Body of pancreas (tissue), 4 donors: ENCODE measurements at regions not wholly inside any gene's neighbourhood (a gene's known extent, or its start where the extent isn't known, plus 50 kb on each side); places are given as distances from the start of the nearest gene placed in this dataset.

Experiments used
- ATAC-seq: fragments of 150-250 bp; one replicate; pipeline ENCODE4 v1.9.1; 2016
- DNase-seq, 4 donors: peaks; one replicate each; pipeline ENCODE4 v3.0.0-alpha.2; 2019
- H3K27ac ChIP-seq, 4 donors: fragments of 200-600 bp; sonication (generic); 1 replicate in 3 of 4; 2 replicates in 1 of 4; pipeline versions ENCODE4 v1.5.1 to v1.6.1; 2016 to 2019; ENCODE audit warnings: mild to moderate bottlenecking in 1 of 4, mixed read lengths in 1 of 4, moderate library complexity in 1 of 4
- H3K27me3 ChIP-seq, 2 donors: fragments of 200-600 bp; sonication (generic); one replicate each; pipeline ENCODE4 v1.6.0; 2016; ENCODE audit warnings: mild to moderate bottlenecking in 1 of 2
- H3K36me3 ChIP-seq, 2 donors: fragments of 200-600 bp; sonication (generic); replicated peaks in 1 of 2; 2 replicates each; pipeline ENCODE4 v1.5.1; 2016; ENCODE audit warnings: low read depth in 2 of 2; ENCODE audit not compliant: insufficient read depth in 1 of 2
- H3K4me1 ChIP-seq: fragments of 200-600 bp; sonication (generic); one replicate; pipeline ENCODE4 v1.6.0; 2016
- H3K4me3 ChIP-seq, 2 donors: fragments of 200-600 bp; sonication (generic); 1 replicate in 1 of 2; 2 replicates in 1 of 2; pipeline ENCODE4 v1.5.1; 2016 to 2019
- H3K9me3 ChIP-seq, 3 donors: fragments of 200-600 bp; sonication (generic); 1 replicate in 2 of 3; 2 replicates in 1 of 3; pipeline ENCODE4 v1.5.1; 2016
- POLR2A ChIP-seq, 3 donors: fragments of 450-650 bp; IDR thresholded peaks; one replicate each; pipeline ENCODE4 v1.6.1; 2016; ENCODE audit warnings: antibody characterized with exemption in 3 of 3, mild to moderate bottlenecking in 2 of 3
- WGBS, 2 donors: methylation state at CpG; one replicate each; pipeline ENCODE4 v1.1.5; 2017; 5-methylcytosine and 5-hydroxymethylcytosine counted together
- intact Hi-C: fragments of 100-400 bp; cut with DNase I; formaldehyde crosslinking; loops from one replicate; pipeline ENCODE4 v1.15.1; 2023
- TF ChIP-seq, protein P1 (sequence below), 7 experiments: fragments of 450-650 bp in 4 of 7; fragments of 200-600 bp in 3 of 7; sonication (generic) in 3 of 7; IDR thresholded peaks; one replicate each; pipeline ENCODE4 v1.5.1; 2016 to 2019; ENCODE audit warnings: antibody characterized with exemption in 7 of 7

DNA sequence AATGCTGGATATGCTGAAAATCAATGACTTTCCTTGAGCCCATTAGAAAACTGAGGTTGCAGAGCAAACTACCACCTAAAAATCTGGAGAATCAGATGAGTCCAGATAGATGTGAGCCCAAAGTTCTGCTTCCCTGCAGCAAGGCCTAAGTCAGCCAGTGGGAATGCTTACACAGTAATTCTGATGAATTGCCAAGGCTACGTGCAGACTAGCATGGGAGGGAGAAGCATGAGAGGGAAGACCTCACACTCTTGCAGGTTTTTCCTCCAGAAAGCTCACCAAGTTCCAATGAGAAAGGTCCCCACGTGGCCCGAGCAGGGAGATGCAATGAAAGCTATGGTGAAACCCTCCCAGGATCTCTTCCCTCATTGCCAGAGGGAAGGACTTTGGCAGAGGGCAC lies 104.8 kb upstream of the SIRPA start:
- H3K4me3 ChIP-seq: no peak overlapping the region
- no peak overlapping the region for H3K27ac ChIP-seq
- H3K27me3 ChIP-seq: no peaks in the 10 kb centered on the region
- ATAC-seq: no peak
- H3K9me3 ChIP-seq: no peaks in the 10 kb centered on the region
- WGBS, 2 donors: 19 to 43% methylated on average over 3 of the region's 3 CpGs
- intact Hi-C loops: no loop called here
- TF ChIP-seq, protein P1, sequence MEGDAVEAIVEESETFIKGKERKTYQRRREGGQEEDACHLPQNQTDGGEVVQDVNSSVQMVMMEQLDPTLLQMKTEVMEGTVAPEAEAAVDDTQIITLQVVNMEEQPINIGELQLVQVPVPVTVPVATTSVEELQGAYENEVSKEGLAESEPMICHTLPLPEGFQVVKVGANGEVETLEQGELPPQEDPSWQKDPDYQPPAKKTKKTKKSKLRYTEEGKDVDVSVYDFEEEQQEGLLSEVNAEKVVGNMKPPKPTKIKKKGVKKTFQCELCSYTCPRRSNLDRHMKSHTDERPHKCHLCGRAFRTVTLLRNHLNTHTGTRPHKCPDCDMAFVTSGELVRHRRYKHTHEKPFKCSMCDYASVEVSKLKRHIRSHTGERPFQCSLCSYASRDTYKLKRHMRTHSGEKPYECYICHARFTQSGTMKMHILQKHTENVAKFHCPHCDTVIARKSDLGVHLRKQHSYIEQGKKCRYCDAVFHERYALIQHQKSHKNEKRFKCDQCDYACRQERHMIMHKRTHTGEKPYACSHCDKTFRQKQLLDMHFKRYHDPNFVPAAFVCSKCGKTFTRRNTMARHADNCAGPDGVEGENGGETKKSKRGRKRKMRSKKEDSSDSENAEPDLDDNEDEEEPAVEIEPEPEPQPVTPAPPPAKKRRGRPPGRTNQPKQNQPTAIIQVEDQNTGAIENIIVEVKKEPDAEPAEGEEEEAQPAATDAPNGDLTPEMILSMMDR (IDR thresholded peaks at IDR 0.05): no peak
- TF ChIP-seq POLR2A (IDR thresholded peaks at IDR 0.05): no peak
- H3K4me1 ChIP-seq: no peaks in the 10 kb centered on the region
- no peaks in the 10 kb centered on the region for H3K36me3 ChIP-seq
- DNase-seq: no peak

DNA sequence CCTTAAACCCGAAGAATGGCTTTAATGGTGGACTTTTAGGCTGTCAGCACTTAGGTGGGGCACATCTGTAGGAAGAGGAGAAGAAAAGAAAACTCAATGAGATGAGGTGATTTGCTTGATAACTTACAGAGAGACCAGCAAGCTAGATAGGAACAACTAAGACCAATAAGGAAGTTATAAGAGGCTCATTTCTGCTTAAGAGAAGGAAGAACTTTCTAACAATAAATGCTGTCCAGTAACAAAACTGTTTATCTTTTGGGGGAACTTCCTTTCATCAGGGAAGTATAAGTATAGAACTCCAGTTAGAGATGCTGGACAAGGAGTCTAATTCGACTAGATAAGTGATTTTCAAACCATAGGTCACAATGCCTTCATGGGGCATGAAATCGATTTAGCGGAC lies 107.2 kb upstream of the SIRPA start:
- H3K27ac ChIP-seq: no peak overlapping the region
- DNase-seq (no peak), ATAC-seq (no peak)
- no peaks in the 10 kb centered on the region for H3K4me1 ChIP-seq
- intact Hi-C loops: no loop called here
- WGBS, 2 donors: 47 to 49% methylated on average over 4 of the region's 4 CpGs
- no peaks in the 10 kb centered on the region for H3K9me3 ChIP-seq
- TF ChIP-seq, protein P1 (IDR thresholded peaks at IDR 0.05): no peak
- TF ChIP-seq POLR2A (IDR thresholded peaks at IDR 0.05): no peak
- H3K4me3 ChIP-seq: no peak overlapping the region
- no peaks in the 10 kb centered on the region for H3K27me3 ChIP-seq
- H3K36me3 ChIP-seq: no peaks in the 10 kb centered on the region

DNA sequence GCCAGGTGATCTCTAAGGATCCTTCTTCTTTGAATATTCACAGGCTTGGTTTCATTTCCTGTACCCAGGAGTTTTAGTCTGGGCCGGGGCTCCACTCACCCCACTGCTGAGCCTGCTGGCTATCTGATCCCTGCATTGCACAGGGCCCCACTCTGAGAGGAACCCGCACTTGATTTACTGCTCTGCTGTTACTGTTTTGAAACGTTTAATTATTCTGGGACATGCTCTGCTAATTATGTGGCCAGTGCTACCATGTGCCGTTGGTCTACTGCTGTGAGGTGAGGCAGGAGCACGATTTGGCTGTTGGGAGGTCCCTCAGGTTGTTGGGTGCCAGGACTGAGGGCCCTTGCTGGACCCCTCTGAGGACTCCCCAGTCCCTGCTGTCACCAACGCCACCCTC lies 108.7 kb upstream of the SIRPA start:
- ATAC-seq: no peak
- intact Hi-C loops: no loop called here
- H3K36me3 ChIP-seq: no peaks in the 10 kb centered on the region
- H3K27me3 ChIP-seq: no peaks in the 10 kb centered on the region
- 25 to 40% methylated on average over 5 to 6 of the region's 6 CpGs for WGBS, 2 donors
- no peak overlapping the region for H3K27ac ChIP-seq
- H3K9me3 ChIP-seq: no peaks in the 10 kb centered on the region
- H3K4me3 ChIP-seq: no peak overlapping the region
- TF ChIP-seq POLR2A (IDR thresholded peaks at IDR 0.05): no peak
- TF ChIP-seq, protein P1 (IDR thresholded peaks at IDR 0.05): no peak
- no peak for DNase-seq
- no peaks in the 10 kb centered on the region for H3K4me1 ChIP-seq

DNA sequence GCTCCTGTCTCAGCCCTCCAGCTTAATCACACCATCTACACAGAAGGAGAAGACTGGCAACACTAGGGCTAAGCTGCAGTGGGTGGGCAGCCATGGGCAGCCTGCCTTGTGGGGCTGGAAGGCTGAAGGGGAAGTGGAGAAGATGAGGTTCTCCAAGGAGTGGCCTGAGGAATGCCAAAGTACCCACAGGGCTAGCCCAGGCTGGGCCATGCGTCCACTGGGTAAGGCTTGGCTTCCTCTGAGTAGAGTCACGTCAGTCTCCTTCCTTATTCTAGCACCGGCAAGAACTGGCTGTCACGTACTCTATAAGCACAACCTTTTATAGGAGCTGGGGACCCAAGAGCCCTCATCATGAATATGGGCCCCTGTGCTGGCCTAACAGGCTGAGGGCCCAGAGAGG lies 110.6 kb upstream of the SIRPA start:
- DNase-seq (no peak), ATAC-seq (no peak)
- Histone ChIP-seq H3K27me3 (no peaks in the 10 kb centered on the region), H3K9me3 (no peaks in the 10 kb centered on the region), H3K4me1 (no peaks in the 10 kb centered on the region), H3K4me3 (no peak overlapping the region), H3K27ac (no peak overlapping the region), H3K36me3 (no peaks in the 10 kb centered on the region)
- intact Hi-C loops: no loop called here
- TF ChIP-seq POLR2A (IDR thresholded peaks at IDR 0.05): no peak
- TF ChIP-seq, protein P1 (IDR thresholded peaks at IDR 0.05): no peak
- WGBS, 2 donors: 52 to 58% methylated on average over 3 to 4 of the region's 4 CpGs

DNA sequence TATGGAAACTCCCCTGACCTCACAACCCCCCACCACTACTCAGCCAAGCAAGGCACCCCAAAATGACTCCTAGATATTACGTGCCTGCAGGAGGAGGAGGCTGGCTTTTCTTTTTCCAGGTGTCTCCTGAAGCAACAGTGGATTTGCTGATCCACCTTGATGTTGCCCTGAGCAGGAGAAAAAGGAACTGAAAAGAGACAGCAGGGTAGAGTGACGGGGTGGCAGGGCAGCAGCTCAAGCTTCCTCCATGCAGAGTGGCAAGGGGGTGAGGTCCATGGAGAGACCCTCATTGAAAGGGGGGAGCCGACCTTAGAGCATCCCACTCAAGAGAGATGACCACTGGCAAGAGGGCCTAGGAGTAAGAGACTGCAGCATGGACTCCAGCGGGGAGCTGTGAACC lies 112.0 kb upstream of the SIRPA start:
- intact Hi-C loops: no loop called here
- WGBS, 2 donors: 56 to 75% methylated on average over 4 of the region's 4 CpGs
- DNase-seq: no peak
- Histone ChIP-seq H3K4me1 (no peaks in the 10 kb centered on the region), H3K9me3 (no peaks in the 10 kb centered on the region), H3K4me3 (no peak overlapping the region), H3K36me3 (no peaks in the 10 kb centered on the region), H3K27me3 (no peaks in the 10 kb centered on the region), H3K27ac (no peak overlapping the region)
- ATAC-seq: no peak
- TF ChIP-seq, protein P1 (IDR thresholded peaks at IDR 0.05): no peak
- TF ChIP-seq POLR2A (IDR thresholded peaks at IDR 0.05): no peak
